ENCODE measurements at regions not wholly inside any gene's neighbourhood (a gene's known extent, or its start where the extent isn't known, plus 50 kb on each side); places are given as distances from the start of the nearest gene placed in this dataset.

DNA sequence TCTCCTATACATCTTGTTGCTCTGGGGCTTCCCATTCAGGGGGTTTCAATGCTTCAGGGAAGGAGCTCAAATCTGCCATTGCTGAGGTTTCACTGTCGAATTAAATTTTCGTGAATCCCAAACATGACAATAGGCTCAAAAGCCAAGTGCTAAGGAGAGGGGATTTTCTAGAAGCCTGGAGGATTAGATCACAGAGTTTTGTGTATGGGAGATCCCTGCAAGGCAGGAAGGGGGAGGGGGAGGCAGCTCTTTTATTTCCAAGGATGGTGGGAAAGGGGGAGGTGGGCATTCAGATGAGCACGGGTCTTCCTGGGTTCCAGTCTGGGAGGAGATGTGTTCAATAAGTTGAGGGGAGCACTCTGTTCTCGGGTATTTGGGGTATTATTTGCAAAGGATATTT is 69.9 kb upstream of the DLG1 start:
- TF ChIP-seq, protein P1, sequence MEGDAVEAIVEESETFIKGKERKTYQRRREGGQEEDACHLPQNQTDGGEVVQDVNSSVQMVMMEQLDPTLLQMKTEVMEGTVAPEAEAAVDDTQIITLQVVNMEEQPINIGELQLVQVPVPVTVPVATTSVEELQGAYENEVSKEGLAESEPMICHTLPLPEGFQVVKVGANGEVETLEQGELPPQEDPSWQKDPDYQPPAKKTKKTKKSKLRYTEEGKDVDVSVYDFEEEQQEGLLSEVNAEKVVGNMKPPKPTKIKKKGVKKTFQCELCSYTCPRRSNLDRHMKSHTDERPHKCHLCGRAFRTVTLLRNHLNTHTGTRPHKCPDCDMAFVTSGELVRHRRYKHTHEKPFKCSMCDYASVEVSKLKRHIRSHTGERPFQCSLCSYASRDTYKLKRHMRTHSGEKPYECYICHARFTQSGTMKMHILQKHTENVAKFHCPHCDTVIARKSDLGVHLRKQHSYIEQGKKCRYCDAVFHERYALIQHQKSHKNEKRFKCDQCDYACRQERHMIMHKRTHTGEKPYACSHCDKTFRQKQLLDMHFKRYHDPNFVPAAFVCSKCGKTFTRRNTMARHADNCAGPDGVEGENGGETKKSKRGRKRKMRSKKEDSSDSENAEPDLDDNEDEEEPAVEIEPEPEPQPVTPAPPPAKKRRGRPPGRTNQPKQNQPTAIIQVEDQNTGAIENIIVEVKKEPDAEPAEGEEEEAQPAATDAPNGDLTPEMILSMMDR (IDR thresholded peaks at IDR 0.05): no peak
- no peak for TF ChIP-seq POLR2A (IDR thresholded peaks at IDR 0.05)
